OCI-LY7 (cell line): ENCODE measurements at regions not wholly inside any gene's neighbourhood (a gene's known extent, or its start where the extent isn't known, plus 50 kb on each side); places are given as distances from the start of the nearest gene placed in this dataset.

Source experiments
- EZH2phosphoT487 ChIP-seq: fragments of 200-600 bp; sonication (generic); IDR thresholded peaks from 2 replicates; pipeline ENCODE4 v1.6.1; 2018; ENCODE audit warnings: low read depth, borderline replicate concordance, mild to moderate bottlenecking, mixed run types, antibody characterized with exemption, low read length, moderate library complexity, mixed read lengths
- TF ChIP-seq, protein P1 (sequence below): fragments of 200-600 bp; sonication (generic); conservative IDR thresholded peaks from 2 replicates; pipeline ENCODE4 v1.5.1; 2014; ENCODE audit warnings: mild to moderate bottlenecking, antibody characterized with exemption, low read length, moderate library complexity, mixed read lengths

DNA sequence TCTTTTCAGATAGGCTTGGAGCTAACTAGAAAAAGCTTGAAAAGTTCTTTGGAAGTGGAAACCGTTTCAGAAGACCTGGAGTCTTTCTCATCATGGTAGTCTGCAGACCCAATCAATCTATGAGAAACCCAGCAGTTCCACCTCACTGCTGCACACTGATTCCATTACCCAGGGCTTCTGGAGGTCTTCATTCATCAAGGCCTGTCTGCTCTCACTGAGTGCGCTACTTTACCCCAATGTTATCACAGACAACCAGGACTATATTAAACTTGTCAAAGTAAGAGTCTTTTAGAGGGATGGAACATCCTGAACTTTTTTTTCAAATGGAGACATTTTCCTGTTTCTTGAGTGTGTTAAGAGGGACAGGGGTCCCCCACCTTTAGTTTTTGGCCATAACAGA lies 93.1 kb downstream of the BOD1 start:
- TF ChIP-seq, protein P1, sequence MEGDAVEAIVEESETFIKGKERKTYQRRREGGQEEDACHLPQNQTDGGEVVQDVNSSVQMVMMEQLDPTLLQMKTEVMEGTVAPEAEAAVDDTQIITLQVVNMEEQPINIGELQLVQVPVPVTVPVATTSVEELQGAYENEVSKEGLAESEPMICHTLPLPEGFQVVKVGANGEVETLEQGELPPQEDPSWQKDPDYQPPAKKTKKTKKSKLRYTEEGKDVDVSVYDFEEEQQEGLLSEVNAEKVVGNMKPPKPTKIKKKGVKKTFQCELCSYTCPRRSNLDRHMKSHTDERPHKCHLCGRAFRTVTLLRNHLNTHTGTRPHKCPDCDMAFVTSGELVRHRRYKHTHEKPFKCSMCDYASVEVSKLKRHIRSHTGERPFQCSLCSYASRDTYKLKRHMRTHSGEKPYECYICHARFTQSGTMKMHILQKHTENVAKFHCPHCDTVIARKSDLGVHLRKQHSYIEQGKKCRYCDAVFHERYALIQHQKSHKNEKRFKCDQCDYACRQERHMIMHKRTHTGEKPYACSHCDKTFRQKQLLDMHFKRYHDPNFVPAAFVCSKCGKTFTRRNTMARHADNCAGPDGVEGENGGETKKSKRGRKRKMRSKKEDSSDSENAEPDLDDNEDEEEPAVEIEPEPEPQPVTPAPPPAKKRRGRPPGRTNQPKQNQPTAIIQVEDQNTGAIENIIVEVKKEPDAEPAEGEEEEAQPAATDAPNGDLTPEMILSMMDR, result no peak
- no peak for TF ChIP-seq EZH2phosphoT487
